ENCODE measurements at regions not wholly inside any gene's neighbourhood (a gene's known extent, or its start where the extent isn't known, plus 50 kb on each side); places are given as distances from the start of the nearest gene placed in this dataset.

- TF ChIP-seq, protein P1, sequence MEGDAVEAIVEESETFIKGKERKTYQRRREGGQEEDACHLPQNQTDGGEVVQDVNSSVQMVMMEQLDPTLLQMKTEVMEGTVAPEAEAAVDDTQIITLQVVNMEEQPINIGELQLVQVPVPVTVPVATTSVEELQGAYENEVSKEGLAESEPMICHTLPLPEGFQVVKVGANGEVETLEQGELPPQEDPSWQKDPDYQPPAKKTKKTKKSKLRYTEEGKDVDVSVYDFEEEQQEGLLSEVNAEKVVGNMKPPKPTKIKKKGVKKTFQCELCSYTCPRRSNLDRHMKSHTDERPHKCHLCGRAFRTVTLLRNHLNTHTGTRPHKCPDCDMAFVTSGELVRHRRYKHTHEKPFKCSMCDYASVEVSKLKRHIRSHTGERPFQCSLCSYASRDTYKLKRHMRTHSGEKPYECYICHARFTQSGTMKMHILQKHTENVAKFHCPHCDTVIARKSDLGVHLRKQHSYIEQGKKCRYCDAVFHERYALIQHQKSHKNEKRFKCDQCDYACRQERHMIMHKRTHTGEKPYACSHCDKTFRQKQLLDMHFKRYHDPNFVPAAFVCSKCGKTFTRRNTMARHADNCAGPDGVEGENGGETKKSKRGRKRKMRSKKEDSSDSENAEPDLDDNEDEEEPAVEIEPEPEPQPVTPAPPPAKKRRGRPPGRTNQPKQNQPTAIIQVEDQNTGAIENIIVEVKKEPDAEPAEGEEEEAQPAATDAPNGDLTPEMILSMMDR (IDR thresholded peaks at IDR 0.05) = no peak
- TF ChIP-seq POLR2A (IDR thresholded peaks at IDR 0.05) = no peak
These were observed 204.1 kb downstream of the SEC61B start for GRCh38 chr9:99425923-99426842.
